ENCODE measurements at regions not wholly inside any gene's neighbourhood (a gene's known extent, or its start where the extent isn't known, plus 50 kb on each side); places are given as distances from the start of the nearest gene placed in this dataset.

DNA sequence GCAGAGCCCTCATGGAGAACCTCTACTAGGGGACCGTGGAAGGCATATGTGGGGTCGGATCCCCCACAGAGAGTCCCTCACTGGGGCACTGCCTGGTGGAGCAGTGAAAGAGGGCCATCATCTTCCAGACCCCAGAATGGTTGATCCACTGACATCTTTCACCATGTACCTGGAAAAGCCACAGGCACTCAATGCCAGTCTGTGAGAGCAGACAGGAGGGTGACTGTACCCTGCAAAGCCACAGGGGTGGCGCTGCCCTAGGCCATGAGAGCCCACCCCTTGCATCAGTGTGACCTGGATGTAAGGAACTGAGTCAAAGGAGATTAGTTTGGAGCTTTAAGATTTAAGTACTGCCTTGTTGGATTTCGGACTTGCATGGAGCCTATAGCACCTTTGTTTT lies 1276.7 kb upstream of the PRMT6 start:
- DNase-seq (ENCODE audit: low spot score) = no peak

GRCh38 chr1:105785021-105785420 lies 1271.5 kb upstream of the PRMT6 start:
- no peak for DNase-seq (ENCODE audit: low spot score)

DNA sequence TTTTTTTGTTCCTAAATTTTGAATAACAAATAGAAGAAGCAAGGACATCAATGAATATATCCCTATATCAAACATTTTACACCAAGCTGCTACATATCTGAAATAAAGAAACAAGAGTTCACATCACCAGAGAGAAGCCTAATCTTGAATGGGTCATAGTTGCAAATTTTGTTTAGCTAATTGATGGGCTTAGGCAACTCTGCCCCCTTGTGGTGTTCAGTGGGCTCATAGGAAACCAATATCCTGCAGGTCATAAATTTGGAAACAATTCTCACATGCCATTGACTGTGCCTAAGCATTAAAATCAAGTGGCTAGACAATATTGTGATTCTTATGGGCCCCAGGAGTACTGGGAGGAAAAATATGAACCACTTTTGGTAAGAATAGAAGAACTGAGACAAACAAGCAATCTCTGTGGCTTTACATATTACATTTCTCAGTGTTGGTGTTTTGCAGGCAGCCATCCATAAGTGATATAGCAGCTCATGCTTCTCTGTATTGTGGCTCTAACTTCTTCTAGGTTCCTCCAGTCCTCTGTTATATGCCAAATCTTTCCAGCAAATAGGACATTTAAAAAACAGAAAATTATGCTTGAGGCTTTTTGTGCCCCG lies 1262.8 kb upstream of the PRMT6 start:
- peak; percentile 68 for DNase-seq (ENCODE audit: low spot score)

- DNase-seq (ENCODE audit: low spot score) = no peak
Measured at GRCh38 chr1:105795741-105796140, 1260.7 kb upstream of the PRMT6 start.

DNA sequence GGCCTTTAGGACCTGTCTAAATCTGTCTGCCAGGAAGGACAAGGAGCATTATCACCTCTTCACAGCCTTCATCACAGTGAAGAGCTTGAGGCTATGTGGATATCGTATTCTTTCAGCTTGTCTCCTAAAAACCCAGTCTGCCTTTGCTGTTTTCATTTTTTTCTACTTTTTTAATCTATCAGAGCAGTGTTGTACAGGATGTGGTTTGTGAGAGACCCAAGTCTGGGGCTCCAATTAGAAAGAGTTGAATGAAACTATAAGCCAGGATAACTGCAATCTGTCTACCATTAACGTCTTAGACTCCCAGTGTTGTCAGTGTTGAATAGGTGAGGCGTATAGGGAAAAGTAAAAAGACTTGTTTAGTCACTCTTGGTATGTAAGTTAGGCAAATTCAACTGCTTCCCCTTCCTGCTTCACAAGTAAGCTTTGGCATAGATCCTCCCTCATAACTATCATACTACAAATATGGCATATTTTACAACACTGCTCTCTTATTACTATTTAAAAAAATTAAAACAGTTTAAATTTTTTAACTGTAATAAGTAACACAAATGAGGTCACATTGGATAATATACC lies 1225.8 kb upstream of the PRMT6 start:
- DNase-seq (ENCODE audit: low spot score) = no peak

- DNase-seq (ENCODE audit: low spot score) = no peak
Measured at GRCh38 chr1:105838071-105838470, 1218.4 kb upstream of the PRMT6 start.

DNA sequence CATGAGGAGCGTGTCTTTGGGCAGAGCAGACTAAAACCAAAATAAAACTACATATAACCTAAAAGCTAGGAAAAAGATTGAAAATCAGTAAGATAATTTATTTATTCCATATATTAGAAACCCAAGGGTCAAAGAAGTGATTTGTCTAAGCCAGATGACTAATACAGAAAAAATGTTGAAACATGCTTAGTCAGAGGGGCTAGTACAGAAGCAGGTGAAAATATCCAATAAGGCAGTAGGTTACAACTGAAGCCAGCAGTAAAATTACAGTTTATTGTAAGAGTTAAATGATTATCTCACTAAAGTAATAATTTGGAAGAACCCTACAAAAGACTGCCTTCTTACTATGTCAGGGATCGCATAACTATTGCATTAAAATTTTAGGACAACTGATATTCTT lies 1190.9 kb upstream of the PRMT6 start:
- DNase-seq (ENCODE audit: low spot score) = no peak

GRCh38 chr1:105872817-105873216 lies 1183.7 kb upstream of the PRMT6 start:
- DNase-seq (ENCODE audit: low spot score) = no peak

GRCh38 chr1:105874621-105875020 lies 1181.9 kb upstream of the PRMT6 start:
- DNase-seq (ENCODE audit: low spot score) = no peak

DNA sequence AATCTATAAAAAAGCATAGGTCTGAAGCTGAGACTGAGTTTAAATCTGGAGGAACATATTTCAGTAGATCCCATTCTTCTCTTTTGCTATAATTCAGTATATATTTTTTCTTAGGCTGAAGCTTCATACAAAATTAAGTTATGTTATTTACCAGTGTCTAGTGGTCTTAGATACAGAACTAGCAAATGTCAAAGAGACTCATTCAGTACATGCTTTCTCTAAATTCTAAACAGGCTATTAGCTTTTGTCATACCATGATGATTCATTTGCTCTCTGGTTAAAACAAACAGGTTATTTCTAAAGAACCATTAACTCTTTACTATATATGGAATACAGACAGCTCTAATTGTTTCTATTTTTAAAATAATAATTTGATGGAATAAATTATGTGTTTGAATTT lies 1170.2 kb upstream of the PRMT6 start:
- no peak for DNase-seq (ENCODE audit: low spot score)

DNA sequence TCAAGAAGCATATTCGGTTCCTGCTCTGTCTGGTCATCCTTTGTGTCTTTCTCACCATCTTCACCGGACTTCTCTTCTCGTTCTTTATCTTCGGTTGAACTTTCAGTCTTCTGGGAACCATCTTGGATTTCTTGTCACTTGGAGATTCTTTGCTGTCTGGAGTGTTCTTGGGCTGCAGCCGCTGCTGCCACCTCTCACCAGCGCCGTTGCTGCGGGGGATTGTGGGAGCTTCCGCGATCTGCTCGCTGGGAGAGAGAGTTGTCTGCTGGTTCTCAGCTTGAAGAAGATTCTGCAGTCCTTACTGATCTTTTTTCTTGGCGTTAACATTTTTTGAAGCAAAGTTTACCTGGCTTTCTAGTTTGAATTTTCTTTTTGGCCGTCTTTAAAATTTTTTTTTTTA lies 1165.2 kb upstream of the PRMT6 start:
- DNase-seq (ENCODE audit: low spot score) = no peak

DNA sequence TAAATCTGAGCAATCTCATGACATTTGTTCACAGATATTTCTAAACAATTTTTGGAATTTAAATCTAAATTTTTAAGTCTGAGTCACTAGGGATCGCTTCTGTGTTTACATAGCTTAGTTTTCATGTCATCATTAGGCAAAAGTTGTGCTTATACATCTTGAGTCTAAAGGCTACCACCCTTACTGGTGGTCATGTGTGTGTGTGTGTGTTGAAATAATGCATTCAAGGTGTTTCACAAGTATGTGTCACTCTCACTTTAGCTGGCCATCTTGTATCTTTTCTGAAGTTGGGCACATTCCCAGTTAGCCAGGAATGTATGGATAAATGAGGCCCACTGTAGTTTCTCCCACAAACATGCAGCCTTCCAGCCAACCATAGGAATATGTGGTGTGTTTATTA lies 1162.5 kb upstream of the PRMT6 start:
- DNase-seq (ENCODE audit: low spot score) = no peak

GRCh38 chr1:105909811-105910210 lies 1146.7 kb upstream of the PRMT6 start:
- peak; percentile 9 for DNase-seq (ENCODE audit: low spot score)

- no peak for DNase-seq (ENCODE audit: low spot score)
Measured at GRCh38 chr1:105914403-105914802, 1142.1 kb upstream of the PRMT6 start.

GRCh38 chr1:105934806-105935205 lies 1121.7 kb upstream of the PRMT6 start:
- no peak for DNase-seq (ENCODE audit: low spot score)

- no peak for DNase-seq (ENCODE audit: low spot score)
Measured at GRCh38 chr1:105964879-105965278, 1091.6 kb upstream of the PRMT6 start.

GRCh38 chr1:105997516-105997915 lies 1059.0 kb upstream of the PRMT6 start:
- DNase-seq (ENCODE audit: low spot score) = no peak

DNA sequence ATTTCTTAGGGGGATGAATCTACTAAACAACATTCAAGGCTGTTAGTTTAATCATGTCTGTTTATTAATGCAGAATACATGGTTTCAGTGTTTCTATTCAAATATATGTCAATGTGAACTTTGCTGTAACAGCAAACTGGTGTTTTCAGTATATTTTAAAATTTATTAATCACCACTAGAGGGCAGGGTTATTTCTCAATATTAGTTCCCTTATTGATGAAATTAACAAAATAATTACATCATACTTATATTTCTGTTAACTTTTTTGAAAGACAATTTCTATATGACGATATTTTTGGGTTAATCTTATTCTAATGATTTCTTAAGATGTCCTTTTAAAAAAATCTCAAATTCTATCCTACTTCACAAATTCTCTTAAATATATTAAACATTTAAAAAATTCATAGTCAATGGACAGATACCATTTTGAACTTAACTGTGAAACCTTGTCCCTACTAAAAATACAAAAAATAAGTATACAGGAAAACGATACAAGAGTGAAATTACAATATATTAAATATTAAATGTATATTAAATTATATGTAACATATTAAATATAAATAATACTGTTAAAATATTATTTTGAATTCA lies 1034.1 kb upstream of the PRMT6 start:
- DNase-seq (ENCODE audit: low spot score) = peak; percentile 23

- no peak for DNase-seq (ENCODE audit: low spot score)
Measured at GRCh38 chr1:106027871-106028270, 1028.6 kb upstream of the PRMT6 start.

GRCh38 chr1:106037526-106037925 lies 1018.9 kb upstream of the PRMT6 start:
- DNase-seq (ENCODE audit: low spot score) = no peak

GRCh38 chr1:106038260-106038659 lies 1018.2 kb upstream of the PRMT6 start:
- DNase-seq (ENCODE audit: low spot score) = no peak

DNA sequence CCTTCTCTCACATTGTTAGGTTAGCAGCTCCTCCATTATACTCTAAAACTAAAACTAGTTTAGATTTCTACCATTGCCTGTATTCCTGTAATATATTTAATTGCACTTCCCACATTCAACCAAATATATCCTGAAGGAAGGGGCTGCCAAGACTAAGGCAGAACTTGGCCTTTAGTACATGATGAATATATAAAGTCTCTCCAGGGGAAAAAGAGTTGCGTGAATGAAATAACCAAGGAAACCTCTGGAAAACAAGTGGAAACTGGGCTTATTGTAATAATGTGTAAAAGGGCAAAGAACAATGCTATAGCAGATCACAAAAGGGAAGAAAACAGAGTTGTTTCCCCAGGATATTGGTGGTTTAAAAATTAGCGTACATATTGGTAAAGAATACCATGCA lies 1012.5 kb upstream of the PRMT6 start:
- DNase-seq (ENCODE audit: low spot score) = no peak

- DNase-seq (ENCODE audit: low spot score) = no peak
Measured at GRCh38 chr1:106047210-106047609, 1009.3 kb upstream of the PRMT6 start.

DNA sequence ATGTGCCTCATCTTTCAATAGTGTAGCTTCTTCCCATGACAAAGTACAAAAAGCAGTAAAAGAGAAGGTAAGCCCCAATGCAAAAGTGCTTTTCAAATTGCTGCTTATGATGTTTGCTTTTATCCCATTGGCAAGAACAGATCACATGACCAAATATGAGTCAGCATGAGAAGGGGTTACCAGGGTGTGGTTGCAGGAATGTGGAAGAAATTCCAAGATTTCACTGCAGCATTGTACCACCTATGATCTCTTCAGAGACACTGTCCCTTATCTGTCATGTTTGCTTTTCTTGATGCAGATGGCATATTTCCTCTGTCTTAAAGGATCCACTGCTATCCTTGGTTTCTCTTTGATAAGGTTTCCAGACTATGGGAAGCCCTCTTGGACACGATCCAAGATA lies 1006.9 kb upstream of the PRMT6 start:
- DNase-seq (ENCODE audit: low spot score) = no peak
